Retina (tissue), 1 donor: ENCODE measurements at regions not wholly inside any gene's neighbourhood (a gene's known extent, or its start where the extent isn't known, plus 50 kb on each side); places are given as distances from the start of the nearest gene placed in this dataset.
"Not testable (repeated sequence)": the region's sequence is repeated elsewhere in the genome, so short reads cannot be mapped to it uniquely, and the experiment has no call there.

ENCODE experiments used
- DNase-seq: peaks from one replicate; pipeline ENCODE4 v3.0.0-alpha.2; 2016

GRCh38 chr1:163477276-163477830 is 155.6 kb downstream of the NUF2 start:
- DNase-seq, result peak; percentile 54

- not testable (repeated sequence) for DNase-seq
These were observed 176.9 kb downstream of the NUF2 start for GRCh38 chr1:163498391-163499330.

GRCh38 chr1:163504331-163504978 is 182.7 kb downstream of the NUF2 start:
- DNase-seq, result no peak

GRCh38 chr1:163509114-163509513 is 187.4 kb downstream of the NUF2 start:
- no peak for DNase-seq

GRCh38 chr1:163512349-163512989 is 190.7 kb downstream of the NUF2 start:
- no peak for DNase-seq

GRCh38 chr1:163523375-163524029 is 201.7 kb downstream of the NUF2 start:
- no peak for DNase-seq

GRCh38 chr1:163528710-163529348 is 207.1 kb downstream of the NUF2 start:
- DNase-seq, result no peak

- DNase-seq, result no peak
These were observed 209.6 kb downstream of the NUF2 start for GRCh38 chr1:163531345-163531744.

GRCh38 chr1:163535401-163535800 is 213.6 kb downstream of the NUF2 start:
- no peak for DNase-seq

- no peak for DNase-seq
These were observed 214.1 kb downstream of the NUF2 start for GRCh38 chr1:163535807-163536206.

GRCh38 chr1:163537809-163538208 is 216.1 kb downstream of the NUF2 start:
- no peak for DNase-seq

GRCh38 chr1:163538667-163539066 is 216.9 kb downstream of the NUF2 start:
- DNase-seq, result no peak

GRCh38 chr1:163540727-163541126 is 219.0 kb downstream of the NUF2 start:
- no peak for DNase-seq

- no peak for DNase-seq
These were observed 222.7 kb downstream of the NUF2 start for GRCh38 chr1:163544441-163544840.

GRCh38 chr1:163558162-163558561 is 236.4 kb downstream of the NUF2 start:
- no peak for DNase-seq

- peak; percentile 34 for DNase-seq
These were observed 240.0 kb downstream of the NUF2 start for GRCh38 chr1:163561580-163562295.

GRCh38 chr1:163562355-163562754 is 240.6 kb downstream of the NUF2 start:
- DNase-seq, result no peak

- peak; percentile 68 for DNase-seq
These were observed 243.4 kb downstream of the NUF2 start for GRCh38 chr1:163565166-163565565.

- DNase-seq, result no peak
These were observed 248.3 kb downstream of the NUF2 start for GRCh38 chr1:163570071-163570470.

GRCh38 chr1:163571950-163572349 is 250.2 kb downstream of the NUF2 start:
- DNase-seq, result no peak

GRCh38 chr1:163574119-163574518 is 252.4 kb downstream of the NUF2 start:
- DNase-seq, result no peak

GRCh38 chr1:163580926-163581325 is 259.2 kb downstream of the NUF2 start:
- DNase-seq, result no peak
